IMR-90 (cell line): ENCODE measurements at regions not wholly inside any gene's neighbourhood (a gene's known extent, or its start where the extent isn't known, plus 50 kb on each side); places are given as distances from the start of the nearest gene placed in this dataset.

Experiments
- ATAC-seq: fragments of 200-7000 bp; cut with Tn5 transposase; 2 replicates; pipeline ENCODE4 v1.9.1; 2020; ENCODE audit warnings: low read depth, mild to moderate bottlenecking, moderate library complexity
- BruUV-seq: library from RNA; stranded (reverse); fragments of 400-500 nt; replicated peaks from 2 replicates; lab custom pipeline; 2021; lab: Mats Ljungman, UMichigan
- CTCF ChIA-PET: fragments of 300-600 bp; formaldehyde crosslinking; extraction: SDS; loops from one replicate; lab custom pipeline; 2021; ENCODE audit warnings: antibody characterized with exemption; lab: Yijun Ruan, JAX
- POLR2A ChIA-PET: fragments of 300-600 bp; sonication (Branson Sonifier 250); formaldehyde crosslinking; loops from one replicate; lab custom pipeline; 2022; ENCODE audit warnings: antibody characterized with exemption; ENCODE audit not compliant: unreplicated experiment; lab: Charles Lee
- DNase-seq: peaks from one replicate; pipeline ENCODE4 v3.0.0; 2013
- H2AFZ ChIP-seq: replicated peaks from 2 replicates; pipeline ENCODE3; 2013; ENCODE audit warnings: low read length, mild to moderate bottlenecking; ENCODE audit not compliant: poor library complexity
- H2AK5ac ChIP-seq: 2 replicates; pipeline ENCODE4 v1.6.1; 2013; ENCODE audit warnings: low read depth, low read length, inconsistent platforms
- H2AK9ac ChIP-seq: replicated peaks from 2 replicates; pipeline ENCODE3; 2013; ENCODE audit warnings: mild to moderate bottlenecking, low read depth, low read length, moderate library complexity; ENCODE audit not compliant: poor library complexity
- H2BK120ac ChIP-seq: 2 replicates; pipeline ENCODE4 v1.6.1; 2013; ENCODE audit warnings: low read depth, low read length, inconsistent platforms
- H2BK15ac ChIP-seq: 3 replicates; pipeline ENCODE4 v1.6.1; 2013; ENCODE audit warnings: low read depth, low read length, inconsistent platforms
- H2BK20ac ChIP-seq: 2 replicates; pipeline ENCODE4 v1.6.1; 2013; ENCODE audit warnings: low read depth, mild to moderate bottlenecking, inconsistent platforms, low read length, moderate library complexity
- H2BK5ac ChIP-seq: 2 replicates; pipeline ENCODE4 v1.6.1; 2013; ENCODE audit warnings: mild to moderate bottlenecking, low read depth, low read length, inconsistent platforms; ENCODE audit not compliant: poor library complexity, severe bottlenecking
- H3K14ac ChIP-seq: replicated peaks from 2 replicates; pipeline ENCODE4 v1.6.1; 2013; ENCODE audit warnings: low read depth, low read length, inconsistent platforms
- H3K18ac ChIP-seq: 2 replicates; pipeline ENCODE4 v1.6.1; 2013; ENCODE audit warnings: low read depth, low read length, control low read depth
- H3K23ac ChIP-seq: 2 replicates; pipeline ENCODE4 v1.6.1; 2013; ENCODE audit warnings: low read depth, low read length, inconsistent platforms
- H3K27ac ChIP-seq: 2 replicates; pipeline ENCODE4 v1.5.1; 2013; ENCODE audit warnings: mild to moderate bottlenecking, control low read depth, low read length; ENCODE audit not compliant: insufficient read depth
- H3K27me3 ChIP-seq: 2 replicates; pipeline ENCODE4 v1.6.1; 2013; ENCODE audit warnings: low read length; ENCODE audit not compliant: control insufficient read depth, insufficient read depth
- H3K36me3 ChIP-seq: 2 replicates; pipeline ENCODE4 v1.6.1; 2013; ENCODE audit warnings: low read length, mixed read lengths; ENCODE audit not compliant: control insufficient read depth, insufficient read depth
- H3K4ac ChIP-seq: 2 replicates; pipeline ENCODE4 v1.6.1; 2013; ENCODE audit warnings: low read depth, low read length, inconsistent platforms
- H3K4me1 ChIP-seq: 2 replicates; pipeline ENCODE4 v1.6.1; 2013; ENCODE audit warnings: low read length, mixed read lengths; ENCODE audit not compliant: control insufficient read depth, insufficient read depth
- H3K4me2 ChIP-seq: 2 replicates; pipeline ENCODE4 v1.6.1; 2013; ENCODE audit warnings: low read depth, mild to moderate bottlenecking, control low read depth, low read length, moderate library complexity
- H3K4me3 ChIP-seq: 2 replicates; pipeline ENCODE4 v1.5.1; 2013; ENCODE audit warnings: low read depth, mild to moderate bottlenecking, control low read depth, low read length, moderate library complexity; ENCODE audit not compliant: insufficient read depth
- H3K56ac ChIP-seq: 2 replicates; pipeline ENCODE4 v1.6.1; 2013; ENCODE audit warnings: low read length, inconsistent platforms; ENCODE audit not compliant: insufficient read depth; ENCODE audit errors: extremely low read depth
- H3K79me1 ChIP-seq, 2 experiments: 2 replicates each; pipeline ENCODE4 v1.6.1; 2013; ENCODE audit warnings: low read length in 2 of 2, inconsistent platforms in 1 of 2, low read depth in 1 of 2
- H3K9ac ChIP-seq: 2 replicates; pipeline ENCODE4 v1.6.1; 2013; ENCODE audit warnings: low read depth, low read length, control low read depth
- H3K9me1 ChIP-seq: 2 replicates; pipeline ENCODE4 v1.6.1; 2013; ENCODE audit warnings: low read length, inconsistent platforms; ENCODE audit not compliant: insufficient read depth
- H3K9me3 ChIP-seq: 2 replicates; pipeline ENCODE4 v1.6.1; 2013; ENCODE audit warnings: low read length; ENCODE audit not compliant: control insufficient read depth, insufficient read depth
- H4K20me1 ChIP-seq: 2 replicates; pipeline ENCODE4 v1.6.1; 2013; ENCODE audit warnings: low read length, inconsistent platforms; ENCODE audit not compliant: insufficient read depth
- H4K5ac ChIP-seq: 2 replicates; pipeline ENCODE4 v1.6.1; 2013; ENCODE audit warnings: mild to moderate bottlenecking, low read depth, low read length, control low read depth
- H4K8ac ChIP-seq, 2 experiments: 2 replicates each; pipeline ENCODE4 v1.6.1; 2013; ENCODE audit warnings: low read depth in 2 of 2, low read length in 2 of 2, control low read depth in 1 of 2, inconsistent platforms in 1 of 2
- H4K91ac ChIP-seq: 2 replicates; pipeline ENCODE4 v1.6.1; 2013; ENCODE audit warnings: low read depth, low read length, inconsistent platforms; ENCODE audit not compliant: insufficient read depth
- SMC3 ChIP-seq: fragments of 150-350 bp; IDR thresholded peaks from 2 replicates; pipeline ENCODE4 v1.6.1; 2016; ENCODE audit warnings: low read depth, mild to moderate bottlenecking, antibody characterized with exemption, low read length, moderate library complexity
- dilution Hi-C: fragments of 300-500 bp; cut with HindIII; formaldehyde crosslinking; loops from one replicate; pipeline ENCODE4 v1.14.3; 2018; ENCODE audit warnings: low sequenced_read_pairs; ENCODE audit not compliant: unreplicated experiment
- in situ Hi-C: fragments of 300-500 bp; cut with MboI; formaldehyde crosslinking; loops from 3 replicates; pipeline ENCODE4 v1.14.3; 2019; ENCODE audit warnings: low sequenced_read_pairs, inconsistent platforms, mixed read lengths
- intact Hi-C: fragments of 100-400 bp; cut with micrococcal nuclease; formaldehyde crosslinking; loops from 2 replicates; pipeline ENCODE4 v1.10.0; 2022

DNA sequence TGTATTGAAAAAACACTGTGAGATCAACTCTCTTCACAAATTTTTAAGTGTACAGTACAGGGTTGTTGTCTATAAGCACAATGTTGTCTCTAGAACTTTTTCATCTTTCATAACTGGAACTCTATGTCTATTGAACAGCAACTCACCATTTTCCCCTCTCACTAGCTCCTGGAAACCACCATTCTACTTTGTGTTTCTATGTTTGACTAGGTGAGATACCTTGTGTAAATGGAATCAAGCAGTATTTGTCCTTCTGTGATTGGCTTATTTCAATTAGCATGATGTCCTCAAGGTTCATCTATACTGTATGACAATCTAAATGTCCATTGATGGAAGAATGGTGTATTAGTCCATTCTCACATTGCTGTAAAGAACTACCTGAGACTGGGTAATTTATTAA is 210.1 kb upstream of the FUT9 start:
- no peaks in the 10 kb centered on the region for H3K4me1 ChIP-seq
- no peak overlapping the region for H3K4ac ChIP-seq
- H3K79me1 ChIP-seq, result no peaks in the 10 kb centered on the region
- no peak overlapping the region for H3K23ac ChIP-seq
- POLR2A ChIA-PET, result interaction anchor here (0.7 kb wide), 1 partner anchor 26 kb away, joined by 3 read pairs; no protein-coding TSS in a partner anchor
- no peak overlapping the region for H2BK20ac ChIP-seq
- H3K9ac ChIP-seq, result no peak overlapping the region
- no peak overlapping the region for H2BK5ac ChIP-seq
- H3K9me1 ChIP-seq, result no peaks in the 10 kb centered on the region
- dilution Hi-C loops, result no loop called here
- no peak overlapping the region for H2AK9ac ChIP-seq
- H4K20me1 ChIP-seq, result no peaks in the 10 kb centered on the region
- in situ Hi-C loops, result no loop called here
- intact Hi-C loops, result no loop called here
- no peak overlapping the region for H3K56ac ChIP-seq
- no peak for TF ChIP-seq SMC3
- no peak for DNase-seq
- H3K36me3 ChIP-seq, result no peaks in the 10 kb centered on the region
- H4K5ac ChIP-seq, result no peak overlapping the region
- no peak overlapping the region for H3K27ac ChIP-seq
- no TSS peak for BruUV-seq
- no peak overlapping the region for H3K4me2 ChIP-seq
- no peak overlapping the region for H2BK120ac ChIP-seq
- H3K4me3 ChIP-seq, result no peak overlapping the region
- H2AK5ac ChIP-seq, result no peak overlapping the region
- CTCF ChIA-PET, result no interaction called here
- no peak overlapping the region for H4K8ac ChIP-seq
- no peak overlapping the region for H2AFZ ChIP-seq
- H3K18ac ChIP-seq, result no peak overlapping the region
- H2BK15ac ChIP-seq, result no peak overlapping the region
- H3K27me3 ChIP-seq, result no peaks in the 10 kb centered on the region
- H4K91ac ChIP-seq, result no peak overlapping the region
- H3K14ac ChIP-seq, result no peak overlapping the region
- ATAC-seq, result no peak
- no peaks in the 10 kb centered on the region for H3K9me3 ChIP-seq
